Thoracic aorta (tissue), 2 donors: ENCODE measurements at regions not wholly inside any gene's neighbourhood (a gene's known extent, or its start where the extent isn't known, plus 50 kb on each side); places are given as distances from the start of the nearest gene placed in this dataset.

ENCODE experiments used
- ATAC-seq: fragments of 150-250 bp; one replicate; pipeline ENCODE4 v1.8.0; 2017; ENCODE audit warnings: low read depth; ENCODE audit not compliant: insufficient number of reproducible peaks, low FRiP score
- DNase-seq: peaks from one replicate; pipeline ENCODE4 v3.0.0-alpha.2; 2020; ENCODE audit warnings: low spot score
- H3K27ac ChIP-seq, 2 donors: fragments of 200-600 bp; sonication (generic); 1 replicate in 1 of 2; 2 replicates in 1 of 2; pipeline ENCODE4 v1.5.1; 2016; ENCODE audit warnings: mild to moderate bottlenecking in 2 of 2, moderate library complexity in 2 of 2
- H3K27me3 ChIP-seq: fragments of 200-600 bp; sonication (generic); replicated peaks from 2 replicates; pipeline ENCODE4 v1.6.0; 2016; ENCODE audit warnings: mild to moderate bottlenecking; ENCODE audit not compliant: insufficient read depth
- H3K36me3 ChIP-seq: fragments of 200-600 bp; sonication (generic); one replicate; pipeline ENCODE4 v1.5.1; 2016
- H3K4me1 ChIP-seq, 2 donors: fragments of 200-600 bp; sonication (generic); 1 replicate in 1 of 2; 2 replicates in 1 of 2; pipeline versions ENCODE4 v1.5.1 to v1.6.0; 2016; ENCODE audit warnings: low read depth in 2 of 2, mild to moderate bottlenecking in 1 of 2; ENCODE audit not compliant: control insufficient read depth in 1 of 2
- H3K4me3 ChIP-seq: fragments of 200-600 bp; sonication (generic); 2 replicates; pipeline ENCODE4 v1.5.1; 2016; ENCODE audit warnings: mild to moderate bottlenecking
- H3K9me3 ChIP-seq: fragments of 200-600 bp; sonication (generic); 2 replicates; pipeline ENCODE4 v1.5.1; 2016
- TF ChIP-seq, protein P1 (sequence below): fragments of 200-600 bp; sonication (generic); IDR thresholded peaks from one replicate; pipeline ENCODE4 v1.5.1; 2019; ENCODE audit warnings: antibody characterized with exemption

DNA sequence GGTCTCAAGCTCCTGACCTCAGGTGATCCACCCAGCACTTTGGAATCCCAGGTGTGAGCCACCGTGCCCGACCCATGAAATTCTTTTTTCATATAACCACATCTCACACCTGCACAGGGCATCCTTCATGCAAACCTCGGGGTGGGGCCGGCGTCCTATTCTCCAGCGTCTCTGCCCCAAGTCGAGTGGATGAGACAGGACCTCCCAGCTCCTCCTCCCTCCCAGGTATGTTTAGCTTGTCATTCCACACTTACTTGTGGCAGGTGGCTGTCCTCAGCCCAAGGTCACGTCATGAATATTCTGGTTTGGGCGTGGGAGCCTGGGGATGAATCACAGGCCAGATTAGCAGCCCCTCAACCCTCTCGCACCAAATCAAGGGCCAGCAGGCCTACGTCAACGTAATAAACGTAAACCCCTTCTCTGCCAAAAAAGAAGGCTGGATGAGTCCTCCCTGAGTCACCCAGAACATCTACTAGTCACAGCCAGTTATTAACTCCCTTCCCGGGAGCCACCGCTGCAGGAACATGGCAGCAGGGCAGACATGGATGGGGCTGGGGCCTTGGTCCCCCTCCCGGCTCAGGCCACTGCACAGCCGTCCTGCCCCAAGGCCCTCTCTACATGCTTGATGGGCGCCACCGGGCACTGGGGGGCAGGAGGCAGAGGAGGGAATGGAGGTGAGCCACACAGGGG lies 91.7 kb downstream of the YTHDF1 start:
- Histone ChIP-seq H3K4me3 (no peak overlapping the region), H3K27me3 (no peaks in the 10 kb centered on the region), H3K9me3 (no peaks in the 10 kb centered on the region), H3K27ac (no peak overlapping the region), H3K36me3 (no peaks in the 10 kb centered on the region), H3K4me1 (no peaks in the 10 kb centered on the region)
- ATAC-seq: no peak
- TF ChIP-seq, protein P1, sequence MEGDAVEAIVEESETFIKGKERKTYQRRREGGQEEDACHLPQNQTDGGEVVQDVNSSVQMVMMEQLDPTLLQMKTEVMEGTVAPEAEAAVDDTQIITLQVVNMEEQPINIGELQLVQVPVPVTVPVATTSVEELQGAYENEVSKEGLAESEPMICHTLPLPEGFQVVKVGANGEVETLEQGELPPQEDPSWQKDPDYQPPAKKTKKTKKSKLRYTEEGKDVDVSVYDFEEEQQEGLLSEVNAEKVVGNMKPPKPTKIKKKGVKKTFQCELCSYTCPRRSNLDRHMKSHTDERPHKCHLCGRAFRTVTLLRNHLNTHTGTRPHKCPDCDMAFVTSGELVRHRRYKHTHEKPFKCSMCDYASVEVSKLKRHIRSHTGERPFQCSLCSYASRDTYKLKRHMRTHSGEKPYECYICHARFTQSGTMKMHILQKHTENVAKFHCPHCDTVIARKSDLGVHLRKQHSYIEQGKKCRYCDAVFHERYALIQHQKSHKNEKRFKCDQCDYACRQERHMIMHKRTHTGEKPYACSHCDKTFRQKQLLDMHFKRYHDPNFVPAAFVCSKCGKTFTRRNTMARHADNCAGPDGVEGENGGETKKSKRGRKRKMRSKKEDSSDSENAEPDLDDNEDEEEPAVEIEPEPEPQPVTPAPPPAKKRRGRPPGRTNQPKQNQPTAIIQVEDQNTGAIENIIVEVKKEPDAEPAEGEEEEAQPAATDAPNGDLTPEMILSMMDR: no peak
- DNase-seq: no peak

DNA sequence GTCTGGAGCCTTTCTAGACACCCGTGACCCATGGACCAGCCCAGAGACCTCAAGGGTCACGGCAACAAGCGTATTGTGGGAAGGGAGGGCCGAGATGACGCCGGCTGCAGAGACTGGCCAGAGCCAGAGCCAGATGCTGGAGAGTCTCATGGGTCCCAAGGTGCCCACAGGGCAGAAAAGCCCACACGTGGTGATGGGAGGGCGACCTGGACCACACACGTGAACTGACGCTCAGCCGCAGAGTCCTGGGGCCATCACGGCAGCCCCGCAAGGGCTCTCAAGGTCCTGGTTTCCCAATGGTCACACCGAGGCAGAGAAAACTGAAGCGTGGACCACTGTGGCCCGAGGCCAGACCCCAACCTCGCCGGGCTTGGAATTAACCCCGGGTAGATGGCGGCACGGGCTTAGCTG lies 92.6 kb downstream of the YTHDF1 start:
- TF ChIP-seq, protein P1: no peak
- DNase-seq (no peak), ATAC-seq (no peak)
- no peak overlapping the region for H3K27ac ChIP-seq
- no peaks in the 10 kb centered on the region for H3K4me1 ChIP-seq
- H3K4me3 ChIP-seq: no peak overlapping the region
- H3K36me3 ChIP-seq: no peaks in the 10 kb centered on the region
- no peaks in the 10 kb centered on the region for H3K27me3 ChIP-seq
- H3K9me3 ChIP-seq: no peaks in the 10 kb centered on the region

DNA sequence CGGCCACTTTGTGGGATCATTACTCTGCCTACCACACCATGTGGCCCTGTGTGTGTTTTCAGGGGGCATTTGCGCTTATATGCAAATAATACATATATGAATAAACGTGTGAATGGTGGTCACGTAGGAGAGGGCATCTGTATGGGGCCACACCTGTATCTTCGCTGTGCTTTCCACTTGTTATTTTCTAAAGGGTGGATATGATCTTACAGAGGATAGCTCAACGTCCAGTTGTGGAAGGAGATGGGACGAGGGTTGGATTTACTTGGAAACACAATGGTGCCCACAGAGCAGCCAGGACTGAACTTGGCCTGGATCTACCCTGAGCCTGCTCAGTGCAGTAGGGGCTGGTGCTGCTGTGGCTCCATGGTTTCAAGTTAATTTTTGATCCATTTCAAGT lies 93.3 kb downstream of the YTHDF1 start:
- ATAC-seq (no peak), DNase-seq (no peak)
- H3K27me3 ChIP-seq: no peaks in the 10 kb centered on the region

DNA sequence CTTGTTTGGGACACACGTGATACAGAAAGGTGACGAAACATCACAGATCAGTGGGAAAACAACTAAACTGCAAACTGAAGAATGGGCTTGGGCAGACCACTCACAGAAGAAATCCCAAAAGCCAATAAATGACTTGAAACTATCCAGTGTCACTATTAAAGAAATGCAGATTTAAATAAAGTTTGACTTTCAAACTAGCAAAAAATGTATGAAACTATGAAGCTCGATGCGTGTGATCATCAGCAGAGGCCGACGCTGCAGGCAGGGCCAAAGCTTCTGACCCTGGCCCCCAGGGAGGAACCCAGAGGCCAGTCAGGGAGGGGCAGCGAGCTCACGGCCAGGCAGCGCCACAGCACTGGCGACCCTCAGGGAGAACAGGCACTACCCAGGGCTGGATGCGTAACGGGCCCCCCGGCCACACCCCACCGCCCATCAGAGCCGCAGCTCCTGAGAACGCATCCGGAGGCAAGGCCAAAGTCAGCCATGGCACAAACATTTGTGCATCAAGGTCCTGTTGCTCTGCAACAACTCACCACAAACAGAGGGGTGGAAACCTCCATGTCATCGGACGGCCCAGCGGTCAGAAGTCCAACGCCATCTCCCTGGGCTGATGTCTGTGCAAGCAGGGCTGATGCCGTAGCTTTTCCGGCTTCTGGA lies 94.1 kb downstream of the YTHDF1 start:
- H3K9me3 ChIP-seq: no peaks in the 10 kb centered on the region
- DNase-seq: no peak
- no peak overlapping the region for H3K4me3 ChIP-seq
- TF ChIP-seq, protein P1: no peak
- no peak overlapping the region for H3K27ac ChIP-seq
- no peak for ATAC-seq
- H3K36me3 ChIP-seq: no peaks in the 10 kb centered on the region
- no peaks in the 10 kb centered on the region for H3K4me1 ChIP-seq
- H3K27me3 ChIP-seq: no peaks in the 10 kb centered on the region

More for the DNA sequence above, 93.3 kb downstream of the YTHDF1 start:
- Histone ChIP-seq H3K9me3 (no peaks in the 10 kb centered on the region), H3K4me3 (no peak overlapping the region), H3K4me1 (no peaks in the 10 kb centered on the region), H3K27ac (no peak overlapping the region), H3K36me3 (no peaks in the 10 kb centered on the region)
- TF ChIP-seq, protein P1: no peak

DNA sequence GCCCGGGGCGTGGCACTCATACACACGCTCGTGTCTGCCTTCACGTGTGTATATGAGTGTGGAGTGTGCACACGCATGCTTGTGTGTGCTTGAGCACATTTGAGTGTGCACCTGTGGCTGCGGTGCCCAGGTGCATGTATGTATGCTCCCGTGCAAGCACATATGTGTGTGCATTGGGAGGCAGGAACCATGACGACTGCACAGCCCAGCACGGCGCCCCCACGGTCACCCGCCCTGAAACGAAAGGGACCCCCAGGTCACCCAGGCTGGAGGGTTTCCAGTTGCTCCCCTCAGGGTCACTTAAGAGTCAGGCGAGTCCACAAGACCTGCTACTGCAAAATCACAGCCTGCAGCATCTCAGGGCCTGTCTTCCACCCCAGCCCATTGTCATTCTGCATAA lies 94.7 kb downstream of the YTHDF1 start:
- TF ChIP-seq, protein P1: no peak
- Histone ChIP-seq H3K27ac (no peak overlapping the region), H3K4me1 (no peaks in the 10 kb centered on the region), H3K27me3 (no peaks in the 10 kb centered on the region), H3K4me3 (no peak overlapping the region), H3K36me3 (no peaks in the 10 kb centered on the region), H3K9me3 (no peaks in the 10 kb centered on the region)
- no peak for DNase-seq
- no peak for ATAC-seq
